ENCODE measurements at regions not wholly inside any gene's neighbourhood (a gene's known extent, or its start where the extent isn't known, plus 50 kb on each side); places are given as distances from the start of the nearest gene placed in this dataset.

DNA sequence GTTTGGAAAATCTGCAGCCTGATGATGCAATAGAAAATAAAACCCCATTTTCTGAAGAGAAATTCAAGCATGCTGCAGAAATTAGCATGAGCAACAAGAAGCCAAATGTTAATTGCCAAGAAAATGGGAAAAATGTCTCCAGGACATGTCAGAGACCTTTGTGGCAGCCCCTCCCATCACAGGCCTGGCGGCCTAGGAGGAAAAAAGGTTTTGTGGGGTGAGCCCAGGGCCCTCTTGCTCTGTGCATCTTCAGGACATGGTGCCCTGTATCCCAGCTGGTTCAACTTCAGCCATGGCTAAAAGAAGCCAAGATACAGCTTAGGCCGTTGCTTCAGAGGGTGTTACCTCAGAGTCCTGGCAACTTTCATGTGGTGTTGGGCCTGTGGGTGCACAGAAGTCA lies 775.5 kb upstream of the SEL1L start:
- no peaks in the 10 kb centered on the region for H3K9me3 ChIP-seq
- H3K27ac ChIP-seq, result no peak overlapping the region
- no peaks in the 10 kb centered on the region for H3K36me3 ChIP-seq
- TF ChIP-seq, protein P1, sequence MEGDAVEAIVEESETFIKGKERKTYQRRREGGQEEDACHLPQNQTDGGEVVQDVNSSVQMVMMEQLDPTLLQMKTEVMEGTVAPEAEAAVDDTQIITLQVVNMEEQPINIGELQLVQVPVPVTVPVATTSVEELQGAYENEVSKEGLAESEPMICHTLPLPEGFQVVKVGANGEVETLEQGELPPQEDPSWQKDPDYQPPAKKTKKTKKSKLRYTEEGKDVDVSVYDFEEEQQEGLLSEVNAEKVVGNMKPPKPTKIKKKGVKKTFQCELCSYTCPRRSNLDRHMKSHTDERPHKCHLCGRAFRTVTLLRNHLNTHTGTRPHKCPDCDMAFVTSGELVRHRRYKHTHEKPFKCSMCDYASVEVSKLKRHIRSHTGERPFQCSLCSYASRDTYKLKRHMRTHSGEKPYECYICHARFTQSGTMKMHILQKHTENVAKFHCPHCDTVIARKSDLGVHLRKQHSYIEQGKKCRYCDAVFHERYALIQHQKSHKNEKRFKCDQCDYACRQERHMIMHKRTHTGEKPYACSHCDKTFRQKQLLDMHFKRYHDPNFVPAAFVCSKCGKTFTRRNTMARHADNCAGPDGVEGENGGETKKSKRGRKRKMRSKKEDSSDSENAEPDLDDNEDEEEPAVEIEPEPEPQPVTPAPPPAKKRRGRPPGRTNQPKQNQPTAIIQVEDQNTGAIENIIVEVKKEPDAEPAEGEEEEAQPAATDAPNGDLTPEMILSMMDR (IDR thresholded peaks at IDR 0.05), result no peak
- no peak overlapping the region for H3K9ac ChIP-seq (ENCODE audit: low read depth in 2 of 2, low read length in 2 of 2)
- H3K27me3 ChIP-seq, result no peaks in the 10 kb centered on the region
- DNase-seq, result no peak
- no peak overlapping the region for H3K4me3 ChIP-seq
- H3K4me1 ChIP-seq, result no peaks in the 10 kb centered on the region
- intact Hi-C loops (cut with DNase I), result no loop called here

DNA sequence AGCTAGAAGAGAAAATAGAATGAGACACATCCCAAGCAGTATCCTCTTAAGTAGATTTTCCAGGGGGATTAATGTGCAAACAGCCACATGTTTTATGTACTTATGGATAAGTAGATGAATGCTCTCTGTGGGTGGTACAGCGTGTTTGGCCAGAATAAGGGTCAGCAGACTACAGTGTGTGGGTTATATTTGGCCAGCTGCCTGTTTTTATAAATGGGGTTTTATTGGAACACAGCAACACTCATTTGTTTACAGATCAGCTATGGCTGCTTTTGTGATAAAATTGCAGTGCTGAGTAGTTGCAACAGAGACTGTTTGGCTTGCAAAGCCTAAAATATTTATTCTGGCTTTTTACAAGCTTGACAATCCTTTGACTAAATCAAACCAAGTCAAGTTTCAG lies 780.2 kb upstream of the SEL1L start:
- no peak for DNase-seq
- H3K4me3 ChIP-seq, result no peak overlapping the region

DNA sequence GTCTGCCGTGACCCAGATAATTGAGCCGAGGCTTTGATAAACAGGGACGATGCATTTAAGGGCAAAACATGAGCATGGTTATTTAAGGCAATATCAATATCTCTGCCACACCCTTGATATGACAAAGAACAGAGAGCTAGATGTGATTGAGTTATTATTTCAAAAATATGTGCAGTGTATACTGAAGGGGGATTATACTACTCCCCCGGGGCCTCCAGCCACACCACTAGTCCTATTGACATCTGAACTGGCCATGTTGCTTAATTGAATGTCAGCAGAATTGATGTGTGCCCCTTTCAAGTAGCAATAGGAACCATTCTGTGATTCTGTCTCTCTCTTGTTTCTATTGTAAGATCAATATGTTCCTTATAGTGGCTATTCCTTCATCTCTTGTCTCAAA lies 794.8 kb upstream of the SEL1L start:
- Histone ChIP-seq H3K27ac (no peak overlapping the region), H3K36me3 (no peaks in the 10 kb centered on the region), H3K27me3 (no peaks in the 10 kb centered on the region), H3K4me3 (no peak overlapping the region), H3K9me3 (no peaks in the 10 kb centered on the region), H3K9ac (ENCODE audit: low read depth in 2 of 2, low read length in 2 of 2) (no peak overlapping the region), H3K4me1 (no peaks in the 10 kb centered on the region)
- intact Hi-C loops (cut with DNase I), result no loop called here
- no peak for DNase-seq
- TF ChIP-seq, protein P1 (IDR thresholded peaks at IDR 0.05), result no peak

More for the DNA sequence above, 780.2 kb upstream of the SEL1L start:
- TF ChIP-seq, protein P1 (IDR thresholded peaks at IDR 0.05), result no peak
- no peaks in the 10 kb centered on the region for H3K27me3 ChIP-seq
- no peak overlapping the region for H3K27ac ChIP-seq
- no peaks in the 10 kb centered on the region for H3K9me3 ChIP-seq
- no peaks in the 10 kb centered on the region for H3K4me1 ChIP-seq
- no peaks in the 10 kb centered on the region for H3K36me3 ChIP-seq
- intact Hi-C loops (cut with DNase I), result no loop called here
- H3K9ac ChIP-seq (ENCODE audit: low read depth in 2 of 2, low read length in 2 of 2), result no peak overlapping the region

DNA sequence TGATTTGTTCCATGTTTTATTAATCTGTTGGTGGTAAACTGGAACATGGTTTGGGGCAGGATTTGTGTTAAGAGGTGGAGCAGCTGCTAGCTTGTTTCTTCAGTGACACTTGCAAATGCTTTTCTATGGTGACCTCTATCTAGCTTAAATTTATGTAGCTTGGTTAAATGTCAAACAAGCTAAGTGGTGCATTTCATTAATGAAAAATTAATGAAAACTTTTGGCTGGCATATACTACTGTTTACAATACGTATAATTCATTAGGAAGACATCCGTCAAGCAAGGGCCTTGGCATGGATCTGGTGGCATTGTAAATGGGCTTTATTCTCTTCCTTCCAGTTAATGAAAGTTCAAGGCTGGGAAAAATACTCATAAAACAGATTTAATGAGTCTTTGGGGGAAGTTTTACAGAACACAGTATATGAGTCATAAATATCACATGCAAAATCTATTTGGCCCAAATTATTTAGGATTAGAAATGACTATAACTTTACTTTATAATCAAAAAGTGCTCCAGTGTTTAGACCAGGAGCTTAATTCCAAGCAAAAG lies 807.7 kb upstream of the SEL1L start:
- TF ChIP-seq, protein P1 (IDR thresholded peaks at IDR 0.05), result no peak
- Histone ChIP-seq H3K27me3 (no peaks in the 10 kb centered on the region), H3K9ac (ENCODE audit: low read depth in 2 of 2, low read length in 2 of 2) (no peak overlapping the region), H3K4me3 (no peak overlapping the region), H3K27ac (no peak overlapping the region), H3K9me3 (no peaks in the 10 kb centered on the region), H3K36me3 (no peaks in the 10 kb centered on the region), H3K4me1 (no peaks in the 10 kb centered on the region)
- intact Hi-C loops (cut with DNase I), result no loop called here
- no peak for DNase-seq

DNA sequence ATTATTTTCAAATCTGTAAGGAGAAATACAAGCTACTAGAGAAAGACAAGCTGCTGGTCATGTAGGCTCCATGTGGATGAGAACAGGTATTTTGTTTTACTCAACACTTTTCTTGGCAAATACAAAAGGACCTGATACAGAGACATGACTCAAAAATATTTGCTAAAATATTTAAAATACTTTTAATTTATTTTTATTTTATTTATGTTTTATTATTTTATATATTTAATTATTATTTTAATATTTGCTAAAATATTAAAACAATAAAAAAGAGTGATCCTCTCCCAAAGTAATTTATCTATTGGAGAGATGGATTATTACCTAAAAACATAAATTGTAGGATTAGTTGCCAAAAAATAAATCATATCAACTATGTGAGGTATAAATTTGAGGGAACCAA lies 808.9 kb upstream of the SEL1L start:
- H3K27ac ChIP-seq, result no peak overlapping the region
- H3K4me3 ChIP-seq, result no peak overlapping the region
- H3K9me3 ChIP-seq, result no peaks in the 10 kb centered on the region
- H3K36me3 ChIP-seq, result no peaks in the 10 kb centered on the region
- no peaks in the 10 kb centered on the region for H3K4me1 ChIP-seq
- no peak overlapping the region for H3K9ac ChIP-seq (ENCODE audit: low read depth in 2 of 2, low read length in 2 of 2)
- TF ChIP-seq, protein P1 (IDR thresholded peaks at IDR 0.05), result no peak
- intact Hi-C loops (cut with DNase I), result no loop called here
- H3K27me3 ChIP-seq, result no peaks in the 10 kb centered on the region
- DNase-seq, result no peak
